NB4 (cell line): ENCODE measurements at regions not wholly inside any gene's neighbourhood (a gene's known extent, or its start where the extent isn't known, plus 50 kb on each side); places are given as distances from the start of the nearest gene placed in this dataset.

Experiments
- DNase-seq: peaks from one replicate; pipeline ENCODE4 v3.0.0; 2010; ENCODE audit warnings: low read depth
- H3K4me3 ChIP-seq: one replicate; pipeline ENCODE4 v1.5.1; 2011; ENCODE audit warnings: mild to moderate bottlenecking, low read depth, low read length, moderate library complexity
- CTCF ChIP-seq: IDR thresholded peaks from one replicate; pipeline ENCODE4 v1.5.1; 2012; ENCODE audit warnings: low read depth, low read length
- MYC ChIP-seq: IDR thresholded peaks from 2 replicates; pipeline ENCODE4 v1.6.1; 2011; ENCODE audit warnings: low read depth, low read length
- POLR2A ChIP-seq: IDR thresholded peaks from 2 replicates; pipeline ENCODE4 v1.6.1; 2011; ENCODE audit warnings: mild to moderate bottlenecking; ENCODE audit not compliant: insufficient read length; ENCODE audit errors: extremely low read depth
- TF ChIP-seq, protein P1 (sequence below): IDR thresholded peaks from 2 replicates; pipeline ENCODE4 v1.6.1; 2011; ENCODE audit warnings: low read depth, low read length

DNA sequence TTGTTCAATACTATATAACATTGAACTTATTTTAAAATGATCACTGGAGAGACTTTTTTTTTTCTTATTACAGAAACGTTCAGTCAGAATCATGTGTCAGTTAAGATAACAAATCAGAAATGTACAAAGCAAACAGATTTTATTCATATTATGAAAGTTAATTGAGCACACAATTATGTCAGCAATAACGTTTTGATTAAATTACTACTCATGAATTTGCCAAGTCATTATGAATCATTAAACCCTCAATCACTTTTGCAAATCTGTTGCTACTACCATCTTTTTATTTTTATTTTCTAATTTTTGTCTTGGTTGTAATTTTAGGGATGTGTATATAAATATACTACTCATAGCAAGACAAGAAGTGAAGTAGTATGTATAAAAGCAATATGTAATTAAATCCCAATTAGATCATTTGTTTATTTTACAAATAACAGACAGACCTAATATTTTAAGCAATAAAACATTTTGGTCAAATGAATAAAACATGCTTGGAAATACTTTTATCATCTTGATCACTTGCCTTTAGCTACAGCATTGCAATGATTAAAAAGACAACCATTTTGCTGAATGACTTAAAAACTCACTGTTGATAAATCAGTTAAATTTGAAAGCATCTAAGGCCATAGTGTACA, 893.4 kb upstream of the MIR17HG start:
- DNase-seq, result no peak
- TF ChIP-seq MYC (no peak), CTCF (no peak), POLR2A (no peak)
- TF ChIP-seq, protein P1, sequence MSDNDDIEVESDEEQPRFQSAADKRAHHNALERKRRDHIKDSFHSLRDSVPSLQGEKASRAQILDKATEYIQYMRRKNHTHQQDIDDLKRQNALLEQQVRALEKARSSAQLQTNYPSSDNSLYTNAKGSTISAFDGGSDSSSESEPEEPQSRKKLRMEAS, result no peak
- H3K4me3 ChIP-seq, result no peak overlapping the region

GRCh38 chr13:90455067-90455466, 892.4 kb upstream of the MIR17HG start:
- H3K4me3 ChIP-seq, result no peak overlapping the region
- no peak for TF ChIP-seq CTCF
- no peak for DNase-seq

DNA sequence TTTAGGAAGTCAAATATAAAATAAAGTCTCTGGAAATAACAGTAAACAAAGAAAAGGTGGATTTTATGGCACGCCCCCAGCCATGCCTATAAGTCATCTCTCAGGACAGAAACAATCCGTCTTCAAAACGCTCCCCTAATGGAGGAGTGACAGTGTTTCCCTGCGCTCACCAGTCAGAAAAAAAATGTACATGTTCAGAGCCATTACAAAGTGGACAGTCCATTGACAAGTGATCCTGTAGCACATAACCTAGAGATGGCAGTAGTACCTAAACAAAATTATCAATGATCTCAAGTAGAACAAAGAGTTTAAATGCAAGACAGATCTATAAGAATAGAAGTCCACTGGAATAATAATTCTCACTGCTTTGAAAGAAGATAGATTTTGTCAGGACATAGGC, 891.7 kb upstream of the MIR17HG start:
- no peak for DNase-seq
- TF ChIP-seq CTCF, result no peak
- no peak for TF ChIP-seq MYC
- TF ChIP-seq POLR2A, result no peak
- H3K4me3 ChIP-seq, result no peak overlapping the region

DNA sequence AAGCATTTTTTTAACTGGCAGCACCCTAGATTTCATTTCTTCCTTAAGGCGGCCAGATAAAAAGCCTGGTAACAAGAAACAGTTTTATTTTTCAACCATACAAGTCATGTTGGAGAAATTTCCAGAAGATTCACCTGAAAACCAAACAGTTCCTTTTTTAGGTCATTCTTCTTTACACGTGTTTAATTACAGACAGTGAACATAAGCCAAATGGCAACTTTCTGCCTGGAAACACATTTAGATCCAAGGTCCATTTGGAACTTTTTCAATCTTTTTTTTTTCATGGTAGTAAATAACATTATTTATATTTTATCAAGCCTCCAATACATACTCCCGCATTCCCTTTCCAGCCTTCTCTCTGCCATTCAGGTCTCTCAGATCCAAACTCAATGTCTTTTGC, 886.1 kb upstream of the MIR17HG start:
- TF ChIP-seq CTCF, result no peak
- no peak for DNase-seq

GRCh38 chr13:90477216-90477615, 870.3 kb upstream of the MIR17HG start:
- DNase-seq, result no peak
- no peak for TF ChIP-seq POLR2A
- no peak overlapping the region for H3K4me3 ChIP-seq

More for the DNA sequence above, 886.1 kb upstream of the MIR17HG start:
- H3K4me3 ChIP-seq, result no peak overlapping the region

DNA sequence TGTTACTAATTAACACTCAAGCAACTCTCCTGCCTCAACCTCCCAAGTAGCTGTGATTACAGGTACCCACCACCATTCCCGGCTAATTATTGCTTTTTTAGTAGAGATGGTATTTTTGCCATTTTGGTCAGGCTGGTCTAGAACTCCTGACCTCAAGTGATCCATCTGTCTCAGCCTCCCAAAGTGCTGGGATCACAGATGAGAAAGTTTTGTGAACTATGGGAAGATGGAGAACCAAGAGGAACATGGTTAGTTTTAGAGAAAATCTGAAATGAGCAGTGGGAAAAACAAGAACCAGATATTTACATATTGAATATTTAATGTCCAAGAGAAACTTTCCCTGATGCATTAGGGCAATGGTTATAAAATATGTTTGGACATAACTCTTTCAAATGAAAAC, 863.6 kb upstream of the MIR17HG start:
- H3K4me3 ChIP-seq, result no peak overlapping the region
- no peak for DNase-seq
- no peak for TF ChIP-seq POLR2A
- TF ChIP-seq MYC, result no peak
- TF ChIP-seq, protein P1, result no peak
- TF ChIP-seq CTCF, result no peak

GRCh38 chr13:90485436-90485835, 862.1 kb upstream of the MIR17HG start:
- TF ChIP-seq POLR2A, result no peak
- no peak for TF ChIP-seq CTCF
- TF ChIP-seq, protein P1, result no peak
- no peak for TF ChIP-seq MYC
- H3K4me3 ChIP-seq, result no peak overlapping the region

More at GRCh38 chr13:90485436-90485835, 862.1 kb upstream of the MIR17HG start:
- DNase-seq, result no peak
